Iris pigment epithelial cell (primary cell): ENCODE measurements at regions not wholly inside any gene's neighbourhood (a gene's known extent, or its start where the extent isn't known, plus 50 kb on each side); places are given as distances from the start of the nearest gene placed in this dataset.
A peak's percentile ranks its signal among the peaks of the same experiment; 100 is the strongest.
"Not testable (repeated sequence)": the region's sequence is repeated elsewhere in the genome, so short reads cannot be mapped to it uniquely, and the experiment has no call there.

Source experiments
- DNase-seq: peaks from one replicate; pipeline ENCODE4 v3.0.0-alpha.2; 2011; ENCODE audit warnings: low read depth

GRCh38 chr1:22332424-22332717 is 119.3 kb upstream of the ZBTB40 start:
- DNase-seq = no peak

- DNase-seq = no peak
These were observed 118.7 kb upstream of the ZBTB40 start for GRCh38 chr1:22332795-22333499.

GRCh38 chr1:22333516-22334121 is 118.0 kb upstream of the ZBTB40 start:
- no peak for DNase-seq

- no peak for DNase-seq
These were observed 116.6 kb upstream of the ZBTB40 start for GRCh38 chr1:22334860-22335550.

GRCh38 chr1:22336274-22336673 is 115.4 kb upstream of the ZBTB40 start:
- DNase-seq = not testable (repeated sequence)

- DNase-seq = not testable (repeated sequence)
These were observed 114.7 kb upstream of the ZBTB40 start for GRCh38 chr1:22336696-22337545.

GRCh38 chr1:22338071-22338765 is 113.4 kb upstream of the ZBTB40 start:
- DNase-seq = no peak

GRCh38 chr1:22339237-22339636 is 112.4 kb upstream of the ZBTB40 start:
- DNase-seq = no peak

- no peak for DNase-seq
These were observed 111.6 kb upstream of the ZBTB40 start for GRCh38 chr1:22340066-22340465.

- DNase-seq = no peak
These were observed 110.8 kb upstream of the ZBTB40 start for GRCh38 chr1:22340873-22341272.

- DNase-seq = peak; percentile 10
These were observed 109.7 kb upstream of the ZBTB40 start for GRCh38 chr1:22341791-22342605.

GRCh38 chr1:22342734-22343191 is 108.9 kb upstream of the ZBTB40 start:
- DNase-seq = no peak

GRCh38 chr1:22343456-22344328 is 108.0 kb upstream of the ZBTB40 start:
- no peak for DNase-seq

- DNase-seq = no peak
These were observed 107.4 kb upstream of the ZBTB40 start for GRCh38 chr1:22344329-22344630.

- no peak for DNase-seq
These were observed 106.6 kb upstream of the ZBTB40 start for GRCh38 chr1:22344851-22345560.

GRCh38 chr1:22347854-22348760 is 103.5 kb upstream of the ZBTB40 start:
- no peak for DNase-seq

- DNase-seq = no peak
These were observed 102.1 kb upstream of the ZBTB40 start for GRCh38 chr1:22349362-22350043.
